ENCODE measurements at regions not wholly inside any gene's neighbourhood (a gene's known extent, or its start where the extent isn't known, plus 50 kb on each side); places are given as distances from the start of the nearest gene placed in this dataset.

DNA sequence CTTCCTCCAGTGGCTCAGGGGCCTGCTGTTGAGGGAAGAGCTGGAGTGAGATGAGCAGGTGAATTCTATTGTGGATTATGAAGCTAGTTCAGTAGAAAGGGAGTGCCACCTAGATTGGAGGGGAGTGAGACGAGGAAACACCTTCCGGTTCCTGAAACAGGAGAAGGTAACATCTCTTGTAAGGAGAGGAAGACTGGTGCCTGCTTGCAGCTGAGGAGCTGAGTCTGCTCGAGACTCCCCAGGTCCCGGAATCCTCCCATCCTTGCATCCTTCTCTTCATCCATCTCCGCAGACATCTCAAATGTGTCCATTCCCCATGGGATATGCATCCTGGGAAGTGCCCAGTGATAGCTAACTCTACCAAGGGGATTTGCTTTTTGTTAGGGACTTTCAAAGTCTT, 242.9 kb upstream of the ZFP64 start:
- H4K20me1 ChIP-seq (ENCODE audit: insufficient read depth, low read length): no peaks in the 10 kb centered on the region
- no peaks in the 10 kb centered on the region for H3K4me1 ChIP-seq (ENCODE audit: insufficient read depth, low read length)
- H3K4me3 ChIP-seq (ENCODE audit: low read depth in 1 of 2, low read length in 2 of 2): no peak overlapping the region
- no peak overlapping the region for H3K4me2 ChIP-seq (ENCODE audit: insufficient read depth, low read length)
- H3K27ac ChIP-seq (ENCODE audit: low read length): no peak overlapping the region
- H3K9me3 ChIP-seq (ENCODE audit: insufficient read depth, low read length, severe bottlenecking): no peaks in the 10 kb centered on the region
- no peaks in the 10 kb centered on the region for H3K36me3 ChIP-seq (ENCODE audit: insufficient read depth, low read length)
- H2AFZ ChIP-seq (ENCODE audit: low read depth, low read length): no peak overlapping the region
- H3K9ac ChIP-seq (ENCODE audit: low read depth, low read length): no peak overlapping the region
- TF ChIP-seq EZH2 (IDR thresholded peaks at IDR 0.05; ENCODE audit: borderline replicate concordance, low read depth, low read length, severe bottlenecking): no peak
- TF ChIP-seq, protein P1, sequence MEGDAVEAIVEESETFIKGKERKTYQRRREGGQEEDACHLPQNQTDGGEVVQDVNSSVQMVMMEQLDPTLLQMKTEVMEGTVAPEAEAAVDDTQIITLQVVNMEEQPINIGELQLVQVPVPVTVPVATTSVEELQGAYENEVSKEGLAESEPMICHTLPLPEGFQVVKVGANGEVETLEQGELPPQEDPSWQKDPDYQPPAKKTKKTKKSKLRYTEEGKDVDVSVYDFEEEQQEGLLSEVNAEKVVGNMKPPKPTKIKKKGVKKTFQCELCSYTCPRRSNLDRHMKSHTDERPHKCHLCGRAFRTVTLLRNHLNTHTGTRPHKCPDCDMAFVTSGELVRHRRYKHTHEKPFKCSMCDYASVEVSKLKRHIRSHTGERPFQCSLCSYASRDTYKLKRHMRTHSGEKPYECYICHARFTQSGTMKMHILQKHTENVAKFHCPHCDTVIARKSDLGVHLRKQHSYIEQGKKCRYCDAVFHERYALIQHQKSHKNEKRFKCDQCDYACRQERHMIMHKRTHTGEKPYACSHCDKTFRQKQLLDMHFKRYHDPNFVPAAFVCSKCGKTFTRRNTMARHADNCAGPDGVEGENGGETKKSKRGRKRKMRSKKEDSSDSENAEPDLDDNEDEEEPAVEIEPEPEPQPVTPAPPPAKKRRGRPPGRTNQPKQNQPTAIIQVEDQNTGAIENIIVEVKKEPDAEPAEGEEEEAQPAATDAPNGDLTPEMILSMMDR (IDR thresholded peaks at IDR 0.05; ENCODE audit: borderline replicate concordance, extremely low read depth, low read length, poor library complexity, severe bottlenecking): no peak
- ATAC-seq (ENCODE audit: insufficient read depth, low read depth) (no peak), DNase-seq (no peak)
- H3K79me2 ChIP-seq (ENCODE audit: insufficient read depth, low read length): no peaks in the 10 kb centered on the region
- H3K27me3 ChIP-seq (ENCODE audit: insufficient read depth, low read length, poor library complexity): no peaks in the 10 kb centered on the region

- no peaks in the 10 kb centered on the region for H3K36me3 ChIP-seq (ENCODE audit: insufficient read depth, low read length)
- DNase-seq (no peak), ATAC-seq (ENCODE audit: insufficient read depth, low read depth) (no peak)
- no peaks in the 10 kb centered on the region for H3K4me1 ChIP-seq (ENCODE audit: insufficient read depth, low read length)
- H3K9ac ChIP-seq (ENCODE audit: low read depth, low read length): no peak overlapping the region
- H3K27ac ChIP-seq (ENCODE audit: low read length): no peak overlapping the region
- no peaks in the 10 kb centered on the region for H3K27me3 ChIP-seq (ENCODE audit: insufficient read depth, low read length, poor library complexity)
- H3K9me3 ChIP-seq (ENCODE audit: insufficient read depth, low read length, severe bottlenecking): no peaks in the 10 kb centered on the region
- no peak overlapping the region for H2AFZ ChIP-seq (ENCODE audit: low read depth, low read length)
- TF ChIP-seq, protein P1 (IDR thresholded peaks at IDR 0.05; ENCODE audit: borderline replicate concordance, extremely low read depth, low read length, poor library complexity, severe bottlenecking): no peak
- no peak for TF ChIP-seq EZH2 (IDR thresholded peaks at IDR 0.05; ENCODE audit: borderline replicate concordance, low read depth, low read length, severe bottlenecking)
- no peaks in the 10 kb centered on the region for H4K20me1 ChIP-seq (ENCODE audit: insufficient read depth, low read length)
- H3K4me2 ChIP-seq (ENCODE audit: insufficient read depth, low read length): no peak overlapping the region
- H3K4me3 ChIP-seq (ENCODE audit: low read depth in 1 of 2, low read length in 2 of 2): no peak overlapping the region
- H3K79me2 ChIP-seq (ENCODE audit: insufficient read depth, low read length): no peaks in the 10 kb centered on the region
Observed at GRCh38 chr20:52434041-52434425, 242.5 kb upstream of the ZFP64 start.

DNA sequence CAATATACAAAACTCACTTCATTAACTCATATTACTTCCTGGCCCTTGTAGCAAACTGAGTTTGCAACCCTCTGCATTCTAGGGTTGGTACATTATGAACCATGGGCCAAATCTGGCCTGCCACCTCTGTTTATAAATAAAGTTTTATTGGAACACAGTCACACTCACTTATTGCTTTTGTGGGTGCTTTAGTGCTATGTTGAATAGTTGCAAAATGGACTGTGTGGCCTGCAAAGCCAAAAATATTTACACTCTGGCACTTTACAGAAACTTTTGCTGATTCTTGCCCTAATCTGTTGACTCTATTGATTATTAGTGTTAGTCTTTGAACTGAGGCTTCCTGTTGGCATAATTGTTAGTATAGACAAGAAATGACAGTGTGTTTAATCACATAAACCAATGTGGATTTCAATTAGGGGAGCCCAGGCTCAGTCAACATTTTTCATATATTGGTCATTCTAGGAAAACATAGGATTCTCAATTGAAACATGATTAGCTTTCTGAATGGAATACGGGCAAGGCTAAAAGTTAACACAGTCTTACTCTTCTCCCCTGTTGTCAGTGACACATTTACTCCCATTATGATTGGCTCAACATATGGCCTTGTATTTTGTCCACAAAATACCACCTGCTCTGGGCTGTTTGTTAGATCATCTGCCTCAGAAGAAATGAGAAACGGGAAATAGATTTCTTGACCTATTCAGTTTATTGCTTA, 241.9 kb upstream of the ZFP64 start:
- H3K9ac ChIP-seq (ENCODE audit: low read depth, low read length): no peak overlapping the region
- H3K4me2 ChIP-seq (ENCODE audit: insufficient read depth, low read length): no peak overlapping the region
- H4K20me1 ChIP-seq (ENCODE audit: insufficient read depth, low read length): no peaks in the 10 kb centered on the region
- no peak overlapping the region for H3K4me3 ChIP-seq (ENCODE audit: low read depth in 1 of 2, low read length in 2 of 2)
- H3K27me3 ChIP-seq (ENCODE audit: insufficient read depth, low read length, poor library complexity): no peaks in the 10 kb centered on the region
- no peaks in the 10 kb centered on the region for H3K4me1 ChIP-seq (ENCODE audit: insufficient read depth, low read length)
- H2AFZ ChIP-seq (ENCODE audit: low read depth, low read length): no peak overlapping the region
- no peak overlapping the region for H3K27ac ChIP-seq (ENCODE audit: low read length)
- H3K36me3 ChIP-seq (ENCODE audit: insufficient read depth, low read length): no peaks in the 10 kb centered on the region
- TF ChIP-seq EZH2 (IDR thresholded peaks at IDR 0.05; ENCODE audit: borderline replicate concordance, low read depth, low read length, severe bottlenecking): no peak
- TF ChIP-seq, protein P1 (IDR thresholded peaks at IDR 0.05; ENCODE audit: borderline replicate concordance, extremely low read depth, low read length, poor library complexity, severe bottlenecking): no peak
- no peaks in the 10 kb centered on the region for H3K9me3 ChIP-seq (ENCODE audit: insufficient read depth, low read length, severe bottlenecking)
- DNase-seq (no peak), ATAC-seq (ENCODE audit: insufficient read depth, low read depth) (no peak)
- H3K79me2 ChIP-seq (ENCODE audit: insufficient read depth, low read length): no peaks in the 10 kb centered on the region
